LNCaP clone FGC (cell line): ENCODE measurements at regions not wholly inside any gene's neighbourhood (a gene's known extent, or its start where the extent isn't known, plus 50 kb on each side); places are given as distances from the start of the nearest gene placed in this dataset.

Experiments used
- DNase-seq: peaks from one replicate; pipeline ENCODE4 v3.0.0-alpha.2; 2011; ENCODE audit warnings: low read depth
- H3K4me3 ChIP-seq: 2 replicates; pipeline ENCODE4 v1.5.1; 2011; ENCODE audit warnings: mild to moderate bottlenecking, low read depth, low read length, control low read depth
- TF ChIP-seq, protein P1 (sequence below): IDR thresholded peaks from 2 replicates; pipeline ENCODE4 v1.5.1; 2012; ENCODE audit warnings: mild to moderate bottlenecking; ENCODE audit not compliant: control insufficient read depth, insufficient read depth; ENCODE audit errors: extremely low read depth

- TF ChIP-seq, protein P1, sequence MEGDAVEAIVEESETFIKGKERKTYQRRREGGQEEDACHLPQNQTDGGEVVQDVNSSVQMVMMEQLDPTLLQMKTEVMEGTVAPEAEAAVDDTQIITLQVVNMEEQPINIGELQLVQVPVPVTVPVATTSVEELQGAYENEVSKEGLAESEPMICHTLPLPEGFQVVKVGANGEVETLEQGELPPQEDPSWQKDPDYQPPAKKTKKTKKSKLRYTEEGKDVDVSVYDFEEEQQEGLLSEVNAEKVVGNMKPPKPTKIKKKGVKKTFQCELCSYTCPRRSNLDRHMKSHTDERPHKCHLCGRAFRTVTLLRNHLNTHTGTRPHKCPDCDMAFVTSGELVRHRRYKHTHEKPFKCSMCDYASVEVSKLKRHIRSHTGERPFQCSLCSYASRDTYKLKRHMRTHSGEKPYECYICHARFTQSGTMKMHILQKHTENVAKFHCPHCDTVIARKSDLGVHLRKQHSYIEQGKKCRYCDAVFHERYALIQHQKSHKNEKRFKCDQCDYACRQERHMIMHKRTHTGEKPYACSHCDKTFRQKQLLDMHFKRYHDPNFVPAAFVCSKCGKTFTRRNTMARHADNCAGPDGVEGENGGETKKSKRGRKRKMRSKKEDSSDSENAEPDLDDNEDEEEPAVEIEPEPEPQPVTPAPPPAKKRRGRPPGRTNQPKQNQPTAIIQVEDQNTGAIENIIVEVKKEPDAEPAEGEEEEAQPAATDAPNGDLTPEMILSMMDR, result no peak
- DNase-seq, result no peak
- no peak overlapping the region for H3K4me3 ChIP-seq
Observed at GRCh38 chr5:174433098-174433497, 291.3 kb upstream of the MSX2 start.

DNA sequence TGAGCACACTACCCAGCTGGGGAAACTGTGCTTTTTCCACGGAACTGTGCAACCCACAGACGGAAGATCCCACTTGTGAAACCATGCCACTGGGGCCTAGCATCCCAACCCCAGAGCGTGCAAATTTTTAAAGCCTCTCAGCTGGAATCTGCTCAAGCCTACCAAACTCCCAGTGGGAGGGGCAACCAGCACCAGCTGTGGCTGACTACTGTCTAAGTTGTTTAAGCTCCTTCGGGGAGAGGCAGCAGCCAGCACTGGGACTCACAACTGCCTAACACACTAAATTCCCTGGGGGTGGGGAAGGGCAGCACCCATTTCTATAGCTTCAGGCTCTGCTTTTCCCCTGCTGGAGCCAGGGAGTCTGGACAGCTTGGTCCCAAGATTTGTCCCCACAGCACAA lies 287.6 kb upstream of the MSX2 start:
- DNase-seq, result no peak
- H3K4me3 ChIP-seq, result no peak overlapping the region
- TF ChIP-seq, protein P1, result no peak

DNA sequence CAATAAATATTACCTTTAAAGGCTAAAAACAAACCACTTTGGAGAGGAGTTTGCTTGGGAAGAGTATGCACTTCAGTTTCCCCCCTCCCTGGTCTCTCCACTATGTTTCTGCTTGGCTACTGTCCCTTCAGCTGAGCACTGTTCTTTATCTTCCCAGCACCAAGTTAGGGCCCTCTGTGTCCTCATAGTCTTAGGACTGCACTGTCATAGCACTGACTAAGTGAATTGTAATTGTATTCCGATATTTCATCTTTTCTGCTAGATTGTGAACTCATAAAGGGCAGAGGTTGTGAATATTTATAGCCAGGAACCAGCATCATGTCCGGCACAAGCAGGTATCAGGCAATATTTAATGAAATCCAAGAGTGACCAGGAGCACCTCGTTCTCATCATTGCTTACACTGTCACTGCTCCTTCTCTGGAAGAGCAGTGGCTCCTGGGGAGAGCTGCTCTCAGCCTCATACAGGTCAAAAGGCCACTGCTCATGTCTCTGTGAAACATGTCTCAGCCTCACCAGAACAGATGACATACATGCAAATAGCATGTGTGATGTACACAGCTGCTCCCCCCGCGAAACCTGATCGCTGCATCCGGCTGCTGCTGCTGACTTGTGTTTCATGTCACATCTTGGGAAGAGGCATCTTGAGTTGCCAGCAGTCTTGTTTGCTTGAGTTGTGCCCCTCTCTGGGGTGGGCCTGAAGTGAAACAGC lies 279.7 kb upstream of the MSX2 start:
- no peak for DNase-seq
- H3K4me3 ChIP-seq, result no peak overlapping the region
- TF ChIP-seq, protein P1, result no peak

- no peak overlapping the region for H3K4me3 ChIP-seq
- TF ChIP-seq, protein P1, result no peak
Observed at GRCh38 chr5:174446446-174446845, 277.9 kb upstream of the MSX2 start.

GRCh38 chr5:174446988-174447387 lies 277.4 kb upstream of the MSX2 start:
- no peak for DNase-seq
- TF ChIP-seq, protein P1, result no peak
- no peak overlapping the region for H3K4me3 ChIP-seq

More at GRCh38 chr5:174446446-174446845, 277.9 kb upstream of the MSX2 start:
- no peak for DNase-seq

DNA sequence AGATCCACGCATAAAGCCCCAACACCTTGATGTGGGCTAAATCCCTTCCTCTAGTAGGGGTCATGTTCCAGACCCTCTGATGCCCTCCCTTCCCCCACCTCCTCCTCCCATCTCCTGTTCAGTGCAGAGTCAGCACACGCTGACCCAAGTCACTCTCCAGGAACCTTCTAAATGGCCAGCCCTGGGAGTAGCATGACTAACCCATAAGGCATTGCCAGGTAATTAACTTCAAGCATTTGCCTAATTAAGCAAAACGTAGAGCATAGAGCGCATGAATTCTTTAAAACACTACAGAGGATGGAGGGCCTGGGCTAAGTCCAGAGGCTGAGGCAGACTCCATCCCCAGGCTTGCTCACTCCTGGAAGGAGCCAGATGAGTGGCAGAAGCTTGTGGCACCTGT lies 276.3 kb upstream of the MSX2 start:
- DNase-seq, result no peak
- H3K4me3 ChIP-seq, result no peak overlapping the region
- TF ChIP-seq, protein P1, result no peak

DNA sequence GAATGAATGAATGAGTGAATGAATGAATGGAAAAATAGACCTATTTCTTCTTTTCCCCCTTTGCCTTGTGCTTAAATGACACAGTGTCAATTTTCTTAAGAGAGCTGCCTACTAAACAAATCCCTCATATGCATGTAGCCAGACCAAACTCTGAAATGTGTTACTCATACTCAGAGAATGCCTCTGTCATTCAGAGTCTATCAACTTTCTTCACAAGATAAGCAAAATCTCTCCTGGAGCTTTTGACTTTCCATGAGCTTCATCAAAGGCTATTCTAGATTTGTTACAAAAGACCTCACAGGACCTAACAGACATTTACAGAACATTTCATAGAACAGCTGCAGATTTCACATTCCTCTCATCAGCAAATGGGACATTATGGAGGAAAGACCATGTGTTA lies 275.7 kb upstream of the MSX2 start:
- no peak overlapping the region for H3K4me3 ChIP-seq
- TF ChIP-seq, protein P1, result no peak
- no peak for DNase-seq
